ENCODE measurements at regions not wholly inside any gene's neighbourhood (a gene's known extent, or its start where the extent isn't known, plus 50 kb on each side); places are given as distances from the start of the nearest gene placed in this dataset.

DNA sequence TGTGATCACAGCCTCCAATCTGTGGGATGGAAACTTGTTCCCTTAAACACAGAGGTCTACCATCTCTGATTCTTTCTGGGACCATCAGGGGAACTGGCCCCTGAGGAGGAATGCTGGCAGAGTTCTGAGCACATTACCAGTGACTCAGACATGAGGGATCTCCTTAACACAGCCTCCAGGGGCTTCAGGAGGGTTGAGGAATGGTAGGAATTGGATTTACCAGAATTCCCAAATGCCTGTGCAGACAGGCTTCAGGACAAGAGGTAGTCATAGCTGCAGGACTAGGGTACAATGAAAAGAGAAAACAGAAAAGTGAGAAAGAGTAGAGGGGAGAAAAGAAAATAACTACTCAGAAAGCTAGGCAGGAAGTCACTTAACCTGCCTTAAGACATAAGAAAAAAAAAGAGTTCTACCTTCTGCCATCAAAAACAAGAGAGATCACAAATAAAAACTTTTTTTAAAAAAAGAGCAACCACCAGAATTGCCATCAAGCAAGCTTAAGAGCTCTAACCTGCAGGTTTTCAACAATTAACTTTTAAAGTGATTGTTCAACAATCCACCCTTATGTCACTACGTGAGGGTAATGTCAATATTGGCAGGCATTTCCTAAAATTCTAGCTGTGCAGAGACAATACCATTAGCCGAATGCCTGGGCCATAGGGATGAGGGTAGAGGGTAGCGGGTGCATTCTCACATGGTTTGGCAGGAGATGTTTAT is 524.4 kb downstream of the BCL11A start:
- DNase-seq (ENCODE audit: low read depth in 1 of 2, low spot score in 1 of 2), result no peak
- TF ChIP-seq POLR2AphosphoS5 (IDR thresholded peaks at IDR 0.05; ENCODE audit: low read depth), result no peak
- no peak for TF ChIP-seq GABPA (IDR thresholded peaks at IDR 0.05; ENCODE audit: low read depth)
- TF ChIP-seq, protein P1, sequence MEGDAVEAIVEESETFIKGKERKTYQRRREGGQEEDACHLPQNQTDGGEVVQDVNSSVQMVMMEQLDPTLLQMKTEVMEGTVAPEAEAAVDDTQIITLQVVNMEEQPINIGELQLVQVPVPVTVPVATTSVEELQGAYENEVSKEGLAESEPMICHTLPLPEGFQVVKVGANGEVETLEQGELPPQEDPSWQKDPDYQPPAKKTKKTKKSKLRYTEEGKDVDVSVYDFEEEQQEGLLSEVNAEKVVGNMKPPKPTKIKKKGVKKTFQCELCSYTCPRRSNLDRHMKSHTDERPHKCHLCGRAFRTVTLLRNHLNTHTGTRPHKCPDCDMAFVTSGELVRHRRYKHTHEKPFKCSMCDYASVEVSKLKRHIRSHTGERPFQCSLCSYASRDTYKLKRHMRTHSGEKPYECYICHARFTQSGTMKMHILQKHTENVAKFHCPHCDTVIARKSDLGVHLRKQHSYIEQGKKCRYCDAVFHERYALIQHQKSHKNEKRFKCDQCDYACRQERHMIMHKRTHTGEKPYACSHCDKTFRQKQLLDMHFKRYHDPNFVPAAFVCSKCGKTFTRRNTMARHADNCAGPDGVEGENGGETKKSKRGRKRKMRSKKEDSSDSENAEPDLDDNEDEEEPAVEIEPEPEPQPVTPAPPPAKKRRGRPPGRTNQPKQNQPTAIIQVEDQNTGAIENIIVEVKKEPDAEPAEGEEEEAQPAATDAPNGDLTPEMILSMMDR (IDR thresholded peaks at IDR 0.05; ENCODE audit: insufficient read depth, low read length), result no peak
- no peak for TF ChIP-seq SPI1 (IDR thresholded peaks at IDR 0.05; ENCODE audit: borderline replicate concordance, low read depth)
- TF ChIP-seq, protein P2, sequence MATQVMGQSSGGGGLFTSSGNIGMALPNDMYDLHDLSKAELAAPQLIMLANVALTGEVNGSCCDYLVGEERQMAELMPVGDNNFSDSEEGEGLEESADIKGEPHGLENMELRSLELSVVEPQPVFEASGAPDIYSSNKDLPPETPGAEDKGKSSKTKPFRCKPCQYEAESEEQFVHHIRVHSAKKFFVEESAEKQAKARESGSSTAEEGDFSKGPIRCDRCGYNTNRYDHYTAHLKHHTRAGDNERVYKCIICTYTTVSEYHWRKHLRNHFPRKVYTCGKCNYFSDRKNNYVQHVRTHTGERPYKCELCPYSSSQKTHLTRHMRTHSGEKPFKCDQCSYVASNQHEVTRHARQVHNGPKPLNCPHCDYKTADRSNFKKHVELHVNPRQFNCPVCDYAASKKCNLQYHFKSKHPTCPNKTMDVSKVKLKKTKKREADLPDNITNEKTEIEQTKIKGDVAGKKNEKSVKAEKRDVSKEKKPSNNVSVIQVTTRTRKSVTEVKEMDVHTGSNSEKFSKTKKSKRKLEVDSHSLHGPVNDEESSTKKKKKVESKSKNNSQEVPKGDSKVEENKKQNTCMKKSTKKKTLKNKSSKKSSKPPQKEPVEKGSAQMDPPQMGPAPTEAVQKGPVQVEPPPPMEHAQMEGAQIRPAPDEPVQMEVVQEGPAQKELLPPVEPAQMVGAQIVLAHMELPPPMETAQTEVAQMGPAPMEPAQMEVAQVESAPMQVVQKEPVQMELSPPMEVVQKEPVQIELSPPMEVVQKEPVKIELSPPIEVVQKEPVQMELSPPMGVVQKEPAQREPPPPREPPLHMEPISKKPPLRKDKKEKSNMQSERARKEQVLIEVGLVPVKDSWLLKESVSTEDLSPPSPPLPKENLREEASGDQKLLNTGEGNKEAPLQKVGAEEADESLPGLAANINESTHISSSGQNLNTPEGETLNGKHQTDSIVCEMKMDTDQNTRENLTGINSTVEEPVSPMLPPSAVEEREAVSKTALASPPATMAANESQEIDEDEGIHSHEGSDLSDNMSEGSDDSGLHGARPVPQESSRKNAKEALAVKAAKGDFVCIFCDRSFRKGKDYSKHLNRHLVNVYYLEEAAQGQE (IDR thresholded peaks at IDR 0.05; ENCODE audit: insufficient replicate concordance, low read depth), result no peak
- no peak overlapping the region for H3K27ac ChIP-seq (replicated peaks)
- H3K4me3 ChIP-seq (replicated peaks; ENCODE audit: insufficient read depth, low read length), result no peak overlapping the region
- no peaks in the 10 kb centered on the region for H3K27me3 ChIP-seq (ENCODE audit: insufficient read depth, poor library complexity, severe bottlenecking)

DNA sequence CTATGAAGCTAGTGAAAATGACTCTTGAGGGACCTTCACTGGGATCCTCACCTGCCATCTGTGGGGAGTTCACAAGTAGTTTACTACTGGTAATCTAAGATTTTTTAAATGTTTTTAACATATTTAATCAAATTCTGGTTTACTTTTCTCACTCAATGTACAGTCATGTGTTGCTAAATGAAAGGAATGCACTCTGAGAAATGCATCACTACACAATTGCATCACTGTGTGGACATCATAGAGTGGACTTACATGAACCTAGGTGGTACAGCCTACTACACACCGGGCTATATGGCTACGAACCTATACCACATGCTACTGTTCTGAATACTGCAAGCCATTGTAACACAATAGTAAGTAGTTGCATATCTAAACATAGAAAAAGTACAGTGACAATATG is 528.0 kb downstream of the BCL11A start:
- no peak for TF ChIP-seq SPI1 (IDR thresholded peaks at IDR 0.05; ENCODE audit: borderline replicate concordance, low read depth)
- TF ChIP-seq, protein P1 (IDR thresholded peaks at IDR 0.05; ENCODE audit: insufficient read depth, low read length), result no peak
- TF ChIP-seq POLR2AphosphoS5 (IDR thresholded peaks at IDR 0.05; ENCODE audit: low read depth), result no peak
- DNase-seq (ENCODE audit: low read depth in 1 of 2, low spot score in 1 of 2), result no peak
- no peak overlapping the region for H3K27ac ChIP-seq (replicated peaks)
- H3K4me3 ChIP-seq (replicated peaks; ENCODE audit: insufficient read depth, low read length), result no peak overlapping the region
- H3K27me3 ChIP-seq (ENCODE audit: insufficient read depth, poor library complexity, severe bottlenecking), result no peaks in the 10 kb centered on the region

DNA sequence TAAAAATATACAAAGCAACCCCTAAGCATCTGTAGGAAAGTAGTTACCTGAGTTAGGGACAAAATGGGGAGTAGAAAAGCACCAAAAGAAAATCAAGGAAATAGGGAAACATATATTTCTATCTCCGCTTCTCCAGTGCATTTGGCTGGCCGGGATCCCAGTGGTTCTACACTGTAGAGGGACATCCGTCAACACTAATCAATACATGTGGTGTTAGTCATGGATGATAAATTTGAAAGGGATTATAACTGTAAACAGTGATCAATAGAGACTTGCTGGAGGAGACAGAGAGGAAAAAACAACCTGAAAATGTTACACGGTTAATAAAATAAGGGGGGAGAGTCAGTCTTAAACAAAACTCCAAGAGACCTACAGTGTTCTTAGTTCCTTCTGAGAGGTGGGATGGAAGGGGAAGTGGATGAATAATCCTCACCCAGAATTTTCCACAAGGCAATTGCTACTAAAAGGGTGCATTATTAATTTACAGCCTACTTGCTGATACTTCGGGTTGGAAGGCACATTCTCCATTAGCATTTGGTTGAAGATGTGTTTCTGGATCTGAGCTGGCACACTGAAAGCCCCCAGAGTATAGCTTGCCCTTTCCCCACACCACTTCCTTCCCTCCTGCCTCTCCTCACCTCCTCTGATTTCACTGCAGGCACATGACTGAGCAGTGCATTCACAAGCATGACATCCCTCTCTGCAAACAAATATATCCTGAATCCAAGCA is 530.0 kb downstream of the BCL11A start:
- peak; percentile 73; the same call in 1 of the 2 replicates for TF ChIP-seq SPI1 (IDR thresholded peaks at IDR 0.05; ENCODE audit: borderline replicate concordance, low read depth)
- TF ChIP-seq, protein P2 (IDR thresholded peaks at IDR 0.05; ENCODE audit: insufficient replicate concordance, low read depth), result no peak
- no peak for TF ChIP-seq GABPA (IDR thresholded peaks at IDR 0.05; ENCODE audit: low read depth)
- DNase-seq (ENCODE audit: low read depth in 1 of 2, low spot score in 1 of 2), result peak in 1 of 2 experiments; percentile 14
- Histone ChIP-seq H3K27ac (replicated peaks) (no peak overlapping the region), H3K27me3 (ENCODE audit: insufficient read depth, poor library complexity, severe bottlenecking) (no peaks in the 10 kb centered on the region), H3K4me3 (replicated peaks; ENCODE audit: insufficient read depth, low read length) (no peak overlapping the region)

DNA sequence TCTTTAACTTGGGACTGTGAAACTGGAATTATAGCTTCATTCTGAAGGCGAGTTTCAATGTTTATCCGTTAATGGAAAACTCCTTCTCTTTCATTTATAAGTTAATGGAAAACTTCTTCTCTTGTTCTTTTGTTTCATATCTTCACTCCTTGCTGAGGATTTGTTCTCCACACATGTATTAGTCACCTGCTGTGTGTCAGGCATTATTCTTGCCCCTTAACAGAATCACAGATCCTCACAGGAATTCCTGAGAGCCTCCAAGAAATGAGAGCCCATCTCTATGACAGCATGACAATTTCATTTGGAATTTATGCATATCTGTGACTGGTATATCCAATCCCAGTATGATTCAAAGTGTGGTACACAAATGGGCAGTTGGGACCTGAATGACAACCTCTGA is 545.8 kb downstream of the BCL11A start:
- Histone ChIP-seq H3K27ac (replicated peaks) (no peak overlapping the region), H3K27me3 (ENCODE audit: insufficient read depth, poor library complexity, severe bottlenecking) (no peaks in the 10 kb centered on the region), H3K4me3 (replicated peaks; ENCODE audit: insufficient read depth, low read length) (no peak overlapping the region)
- no peak for DNase-seq (ENCODE audit: low read depth in 1 of 2, low spot score in 1 of 2)
- TF ChIP-seq POLR2AphosphoS5 (IDR thresholded peaks at IDR 0.05; ENCODE audit: low read depth) (no peak), SPI1 (IDR thresholded peaks at IDR 0.05; ENCODE audit: borderline replicate concordance, low read depth) (no peak)

All from HL-60 (cell line).